GM23338 (cell line): ENCODE measurements at regions not wholly inside any gene's neighbourhood (a gene's known extent, or its start where the extent isn't known, plus 50 kb on each side); places are given as distances from the start of the nearest gene placed in this dataset.

Experiments used
- ATAC-seq: fragments of 200-7000 bp; cut with Tn5 transposase; 3 replicates; pipeline ENCODE4 v1.9.1; 2020
- DNase-seq: peaks from one replicate; pipeline ENCODE4 v3.0.0-alpha.2; 2015; ENCODE audit warnings: low spot score
- H2AFZ ChIP-seq: fragments of 200-600 bp; sonication (generic); 2 replicates; pipeline ENCODE4 v1.8.0; 2016; ENCODE audit warnings: antibody characterized with exemption, mild to moderate bottlenecking, moderate library complexity
- H3F3A ChIP-seq: fragments of 200-600 bp; sonication (generic); replicated peaks from 2 replicates; pipeline ENCODE4 v1.8.0; 2017; ENCODE audit warnings: antibody characterized with exemption, mixed run types, low read depth
- H3K27ac ChIP-seq: fragments of 200-600 bp; sonication (generic); 2 replicates; pipeline ENCODE4 v1.6.1; 2016; ENCODE audit warnings: low read depth
- H3K27me3 ChIP-seq: fragments of 200-600 bp; sonication (generic); 2 replicates; pipeline ENCODE4 v1.8.0; 2016; ENCODE audit warnings: mild to moderate bottlenecking, mixed run types, moderate library complexity; ENCODE audit not compliant: insufficient read depth
- H3K36me3 ChIP-seq: fragments of 200-600 bp; sonication (generic); 2 replicates; pipeline ENCODE4 v1.8.0; 2016; ENCODE audit warnings: mild to moderate bottlenecking; ENCODE audit not compliant: insufficient read depth
- H3K4me1 ChIP-seq: fragments of 200-600 bp; sonication (generic); 2 replicates; pipeline ENCODE4 v1.8.0; 2016; ENCODE audit warnings: mild to moderate bottlenecking, moderate library complexity; ENCODE audit not compliant: insufficient read depth
- H3K4me2 ChIP-seq: fragments of 200-600 bp; sonication (generic); 2 replicates; pipeline ENCODE4 v1.7.1; 2017; ENCODE audit warnings: mixed run types
- H3K4me3 ChIP-seq: fragments of 200-600 bp; sonication (generic); 2 replicates; pipeline ENCODE4 v1.6.1; 2016; ENCODE audit warnings: mixed run types
- H3K79me2 ChIP-seq: fragments of 200-600 bp; sonication (generic); replicated peaks from 2 replicates; pipeline ENCODE4 v1.8.0; 2017; ENCODE audit warnings: mild to moderate bottlenecking; ENCODE audit not compliant: insufficient read depth
- H3K9me2 ChIP-seq: fragments of 200-600 bp; sonication (generic); 2 replicates; pipeline ENCODE4 v1.8.0; 2017; ENCODE audit not compliant: insufficient read depth
- H4K20me1 ChIP-seq: fragments of 200-600 bp; sonication (generic); replicated peaks from 2 replicates; pipeline ENCODE4 v1.8.0; 2017; ENCODE audit warnings: mild to moderate bottlenecking; ENCODE audit not compliant: insufficient read depth
- H3K27ac Mint-ChIP-seq: 2 replicates; pipeline ENCODE4 v1.8.0; 2020; ENCODE audit warnings: inconsistent platforms, mild to moderate bottlenecking, moderate library complexity, mixed read lengths
- H3K27me3 Mint-ChIP-seq: 3 replicates; pipeline ENCODE4 v1.8.0; 2022; ENCODE audit warnings: low read depth, mild to moderate bottlenecking, moderate library complexity, mixed read lengths, inconsistent platforms; ENCODE audit not compliant: insufficient read depth, poor library complexity
- H3K36me3 Mint-ChIP-seq: 3 replicates; pipeline ENCODE4 v1.8.0; 2021; ENCODE audit warnings: low read depth, mild to moderate bottlenecking, inconsistent platforms, moderate library complexity, mixed read lengths
- H3K4me1 Mint-ChIP-seq: 3 replicates; pipeline ENCODE4 v1.8.0; 2020; ENCODE audit warnings: mild to moderate bottlenecking, inconsistent platforms, mixed read lengths
- H3K4me3 Mint-ChIP-seq: 3 replicates; pipeline ENCODE4 v1.8.0; 2021; ENCODE audit warnings: moderate library complexity, mild to moderate bottlenecking, inconsistent platforms, mixed read lengths
- H3K9me3 Mint-ChIP-seq: 3 replicates; pipeline ENCODE4 v1.8.0; 2020; ENCODE audit warnings: moderate library complexity, mild to moderate bottlenecking, inconsistent platforms, mixed read lengths
- CREB1 ChIP-seq: fragments of 250-450 bp; sonication (Bioruptor Pico); IDR thresholded peaks from 2 replicates; pipeline ENCODE4 v1.5.0; 2020; ENCODE audit warnings: low read depth, mild to moderate bottlenecking, moderate library complexity
- EZH2 ChIP-seq: fragments of 200-600 bp; sonication (generic); IDR thresholded peaks from one replicate; pipeline ENCODE4 v1.8.0; 2017; ENCODE audit warnings: antibody characterized with exemption, mild to moderate bottlenecking, low read depth; ENCODE audit not compliant: unreplicated experiment
- EZH2phosphoT487 ChIP-seq: fragments of 200-600 bp; sonication (generic); IDR thresholded peaks from one replicate; pipeline ENCODE4 v1.8.1; 2018; ENCODE audit warnings: antibody characterized with exemption; ENCODE audit not compliant: unreplicated experiment
- JUNB ChIP-seq: IDR thresholded peaks from one replicate; pipeline ENCODE4 v1.6.1; 2016; ENCODE audit warnings: antibody characterized with exemption; ENCODE audit not compliant: unreplicated experiment
- NANOG ChIP-seq: IDR thresholded peaks from 2 replicates; pipeline ENCODE4 v1.6.1; 2016; ENCODE audit warnings: antibody characterized with exemption, borderline replicate concordance
- POLR2AphosphoS5 ChIP-seq: IDR thresholded peaks from 2 replicates; pipeline ENCODE4 v1.6.1; 2016; ENCODE audit warnings: antibody characterized with exemption, low read depth
- STAT1 ChIP-seq: IDR thresholded peaks from one replicate; pipeline ENCODE4 v1.6.1; 2016; ENCODE audit warnings: antibody characterized with exemption; ENCODE audit not compliant: unreplicated experiment
- ZNF114 ChIP-seq: fragments of 250-450 bp; sonication (Bioruptor Pico); IDR thresholded peaks from 2 replicates; pipeline ENCODE4 v1.5.0; 2020; ENCODE audit warnings: mild to moderate bottlenecking, moderate library complexity
- ZNF331 ChIP-seq: fragments of 250-450 bp; sonication (Bioruptor Pico); IDR thresholded peaks from 2 replicates; pipeline ENCODE4 v1.5.0; 2020; ENCODE audit warnings: low read depth, mild to moderate bottlenecking, moderate library complexity
- TF ChIP-seq, protein P1 (sequence below): fragments of 250-450 bp; sonication (Bioruptor Pico); IDR thresholded peaks from 2 replicates; pipeline ENCODE4 v1.5.0; 2020; ENCODE audit warnings: mild to moderate bottlenecking, moderate library complexity
- TF ChIP-seq, protein P2 (sequence below): IDR thresholded peaks from one replicate; pipeline ENCODE4 v1.6.1; 2018; ENCODE audit warnings: antibody characterized with exemption; ENCODE audit not compliant: unreplicated experiment
- TF ChIP-seq, protein P3 (sequence below), 2 experiments: fragments of 200-600 bp in 1 of 2; sonication (generic) in 1 of 2; conservative IDR thresholded peaks; 2 replicates each; pipeline versions ENCODE4 v1.5.1 to v1.6.1; 2016 to 2017; ENCODE audit warnings: antibody characterized with exemption in 2 of 2, low read depth in 2 of 2, mild to moderate bottlenecking in 2 of 2, moderate library complexity in 1 of 2
- TF ChIP-seq, protein P4 (sequence below): IDR thresholded peaks from 2 replicates; pipeline ENCODE4 v1.6.1; 2016; ENCODE audit warnings: antibody characterized with exemption

DNA sequence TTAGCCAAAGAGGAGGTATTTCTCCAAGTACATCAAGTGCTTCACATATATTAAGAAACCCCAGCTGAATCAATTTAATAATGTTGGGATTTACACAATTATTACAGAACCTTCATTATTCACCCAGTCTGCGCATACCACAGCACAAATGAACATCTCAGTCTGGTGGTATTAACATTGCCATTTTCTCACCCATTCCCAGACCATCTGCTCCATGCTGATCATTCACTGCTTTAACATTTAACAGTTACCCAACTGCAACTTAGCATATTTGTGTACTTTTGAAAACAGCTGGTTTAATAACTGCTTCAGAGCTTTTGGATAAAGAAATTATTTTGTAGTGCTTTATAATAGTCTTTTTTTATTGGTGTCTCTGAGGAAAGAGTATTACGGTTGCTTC is 1072.1 kb downstream of the NXPH1 start:
- no peak overlapping the region for H3K4me3 Mint-ChIP-seq
- H3K27me3 Mint-ChIP-seq: no peaks in the 10 kb centered on the region

More for the DNA sequence above, 1072.1 kb downstream of the NXPH1 start:
- H4K20me1 ChIP-seq: no peaks in the 10 kb centered on the region
- H3F3A ChIP-seq: no peaks in the 10 kb centered on the region
- ATAC-seq (no peak), DNase-seq (no peak)
- H3K36me3 ChIP-seq: no peaks in the 10 kb centered on the region
- no peak overlapping the region for H3K4me2 ChIP-seq
- H3K9me2 ChIP-seq: no peaks in the 10 kb centered on the region
- no peaks in the 10 kb centered on the region for H3K79me2 ChIP-seq
- H3K27ac ChIP-seq: no peak overlapping the region
- H3K36me3 Mint-ChIP-seq: no peaks in the 10 kb centered on the region
- no peaks in the 10 kb centered on the region; the same call in 2 of the 3 replicates for H3K4me1 Mint-ChIP-seq
- no peak overlapping the region for H3K27ac Mint-ChIP-seq
- TF ChIP-seq, protein P1, sequence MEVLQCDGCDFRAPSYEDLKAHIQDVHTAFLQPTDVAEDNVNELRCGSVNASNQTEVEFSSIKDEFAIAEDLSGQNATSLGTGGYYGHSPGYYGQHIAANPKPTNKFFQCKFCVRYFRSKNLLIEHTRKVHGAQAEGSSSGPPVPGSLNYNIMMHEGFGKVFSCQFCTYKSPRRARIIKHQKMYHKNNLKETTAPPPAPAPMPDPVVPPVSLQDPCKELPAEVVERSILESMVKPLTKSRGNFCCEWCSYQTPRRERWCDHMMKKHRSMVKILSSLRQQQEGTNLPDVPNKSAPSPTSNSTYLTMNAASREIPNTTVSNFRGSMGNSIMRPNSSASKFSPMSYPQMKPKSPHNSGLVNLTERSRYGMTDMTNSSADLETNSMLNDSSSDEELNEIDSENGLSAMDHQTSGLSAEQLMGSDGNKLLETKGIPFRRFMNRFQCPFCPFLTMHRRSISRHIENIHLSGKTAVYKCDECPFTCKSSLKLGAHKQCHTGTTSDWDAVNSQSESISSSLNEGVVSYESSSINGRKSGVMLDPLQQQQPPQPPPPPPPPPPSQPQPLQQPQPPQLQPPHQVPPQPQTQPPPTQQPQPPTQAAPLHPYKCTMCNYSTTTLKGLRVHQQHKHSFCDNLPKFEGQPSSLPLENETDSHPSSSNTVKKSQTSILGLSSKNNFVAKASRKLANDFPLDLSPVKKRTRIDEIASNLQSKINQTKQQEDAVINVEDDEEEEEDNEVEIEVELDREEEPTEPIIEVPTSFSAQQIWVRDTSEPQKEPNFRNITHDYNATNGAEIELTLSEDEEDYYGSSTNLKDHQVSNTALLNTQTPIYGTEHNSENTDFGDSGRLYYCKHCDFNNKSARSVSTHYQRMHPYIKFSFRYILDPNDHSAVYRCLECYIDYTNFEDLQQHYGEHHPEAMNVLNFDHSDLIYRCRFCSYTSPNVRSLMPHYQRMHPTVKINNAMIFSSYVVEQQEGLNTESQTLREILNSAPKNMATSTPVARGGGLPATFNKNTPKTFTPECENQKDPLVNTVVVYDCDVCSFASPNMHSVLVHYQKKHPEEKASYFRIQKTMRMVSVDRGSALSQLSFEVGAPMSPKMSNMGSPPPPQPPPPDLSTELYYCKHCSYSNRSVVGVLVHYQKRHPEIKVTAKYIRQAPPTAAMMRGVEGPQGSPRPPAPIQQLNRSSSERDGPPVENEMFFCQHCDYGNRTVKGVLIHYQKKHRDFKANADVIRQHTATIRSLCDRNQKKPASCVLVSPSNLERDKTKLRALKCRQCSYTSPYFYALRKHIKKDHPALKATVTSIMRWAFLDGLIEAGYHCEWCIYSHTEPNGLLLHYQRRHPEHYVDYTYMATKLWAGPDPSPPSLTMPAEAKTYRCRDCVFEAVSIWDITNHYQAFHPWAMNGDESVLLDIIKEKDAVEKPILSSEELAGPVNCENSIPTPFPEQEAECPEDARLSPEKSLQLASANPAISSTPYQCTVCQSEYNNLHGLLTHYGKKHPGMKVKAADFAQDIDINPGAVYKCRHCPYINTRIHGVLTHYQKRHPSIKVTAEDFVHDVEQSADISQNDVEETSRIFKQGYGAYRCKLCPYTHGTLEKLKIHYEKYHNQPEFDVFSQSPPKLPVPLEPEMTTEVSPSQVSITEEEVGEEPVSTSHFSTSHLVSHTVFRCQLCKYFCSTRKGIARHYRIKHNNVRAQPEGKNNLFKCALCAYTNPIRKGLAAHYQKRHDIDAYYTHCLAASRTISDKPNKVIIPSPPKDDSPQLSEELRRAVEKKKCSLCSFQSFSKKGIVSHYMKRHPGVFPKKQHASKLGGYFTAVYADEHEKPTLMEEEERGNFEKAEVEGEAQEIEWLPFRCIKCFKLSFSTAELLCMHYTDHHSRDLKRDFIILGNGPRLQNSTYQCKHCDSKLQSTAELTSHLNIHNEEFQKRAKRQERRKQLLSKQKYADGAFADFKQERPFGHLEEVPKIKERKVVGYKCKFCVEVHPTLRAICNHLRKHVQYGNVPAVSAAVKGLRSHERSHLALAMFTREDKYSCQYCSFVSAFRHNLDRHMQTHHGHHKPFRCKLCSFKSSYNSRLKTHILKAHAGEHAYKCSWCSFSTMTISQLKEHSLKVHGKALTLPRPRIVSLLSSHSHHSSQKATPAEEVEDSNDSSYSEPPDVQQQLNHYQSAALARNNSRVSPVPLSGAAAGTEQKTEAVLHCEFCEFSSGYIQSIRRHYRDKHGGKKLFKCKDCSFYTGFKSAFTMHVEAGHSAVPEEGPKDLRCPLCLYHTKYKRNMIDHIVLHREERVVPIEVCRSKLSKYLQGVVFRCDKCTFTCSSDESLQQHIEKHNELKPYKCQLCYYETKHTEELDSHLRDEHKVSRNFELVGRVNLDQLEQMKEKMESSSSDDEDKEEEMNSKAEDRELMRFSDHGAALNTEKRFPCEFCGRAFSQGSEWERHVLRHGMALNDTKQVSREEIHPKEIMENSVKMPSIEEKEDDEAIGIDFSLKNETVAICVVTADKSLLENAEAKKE (CRISPR knock-in tag): no peak
- TF ChIP-seq, protein P2, sequence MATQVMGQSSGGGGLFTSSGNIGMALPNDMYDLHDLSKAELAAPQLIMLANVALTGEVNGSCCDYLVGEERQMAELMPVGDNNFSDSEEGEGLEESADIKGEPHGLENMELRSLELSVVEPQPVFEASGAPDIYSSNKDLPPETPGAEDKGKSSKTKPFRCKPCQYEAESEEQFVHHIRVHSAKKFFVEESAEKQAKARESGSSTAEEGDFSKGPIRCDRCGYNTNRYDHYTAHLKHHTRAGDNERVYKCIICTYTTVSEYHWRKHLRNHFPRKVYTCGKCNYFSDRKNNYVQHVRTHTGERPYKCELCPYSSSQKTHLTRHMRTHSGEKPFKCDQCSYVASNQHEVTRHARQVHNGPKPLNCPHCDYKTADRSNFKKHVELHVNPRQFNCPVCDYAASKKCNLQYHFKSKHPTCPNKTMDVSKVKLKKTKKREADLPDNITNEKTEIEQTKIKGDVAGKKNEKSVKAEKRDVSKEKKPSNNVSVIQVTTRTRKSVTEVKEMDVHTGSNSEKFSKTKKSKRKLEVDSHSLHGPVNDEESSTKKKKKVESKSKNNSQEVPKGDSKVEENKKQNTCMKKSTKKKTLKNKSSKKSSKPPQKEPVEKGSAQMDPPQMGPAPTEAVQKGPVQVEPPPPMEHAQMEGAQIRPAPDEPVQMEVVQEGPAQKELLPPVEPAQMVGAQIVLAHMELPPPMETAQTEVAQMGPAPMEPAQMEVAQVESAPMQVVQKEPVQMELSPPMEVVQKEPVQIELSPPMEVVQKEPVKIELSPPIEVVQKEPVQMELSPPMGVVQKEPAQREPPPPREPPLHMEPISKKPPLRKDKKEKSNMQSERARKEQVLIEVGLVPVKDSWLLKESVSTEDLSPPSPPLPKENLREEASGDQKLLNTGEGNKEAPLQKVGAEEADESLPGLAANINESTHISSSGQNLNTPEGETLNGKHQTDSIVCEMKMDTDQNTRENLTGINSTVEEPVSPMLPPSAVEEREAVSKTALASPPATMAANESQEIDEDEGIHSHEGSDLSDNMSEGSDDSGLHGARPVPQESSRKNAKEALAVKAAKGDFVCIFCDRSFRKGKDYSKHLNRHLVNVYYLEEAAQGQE: no peak
- TF ChIP-seq, protein P3, sequence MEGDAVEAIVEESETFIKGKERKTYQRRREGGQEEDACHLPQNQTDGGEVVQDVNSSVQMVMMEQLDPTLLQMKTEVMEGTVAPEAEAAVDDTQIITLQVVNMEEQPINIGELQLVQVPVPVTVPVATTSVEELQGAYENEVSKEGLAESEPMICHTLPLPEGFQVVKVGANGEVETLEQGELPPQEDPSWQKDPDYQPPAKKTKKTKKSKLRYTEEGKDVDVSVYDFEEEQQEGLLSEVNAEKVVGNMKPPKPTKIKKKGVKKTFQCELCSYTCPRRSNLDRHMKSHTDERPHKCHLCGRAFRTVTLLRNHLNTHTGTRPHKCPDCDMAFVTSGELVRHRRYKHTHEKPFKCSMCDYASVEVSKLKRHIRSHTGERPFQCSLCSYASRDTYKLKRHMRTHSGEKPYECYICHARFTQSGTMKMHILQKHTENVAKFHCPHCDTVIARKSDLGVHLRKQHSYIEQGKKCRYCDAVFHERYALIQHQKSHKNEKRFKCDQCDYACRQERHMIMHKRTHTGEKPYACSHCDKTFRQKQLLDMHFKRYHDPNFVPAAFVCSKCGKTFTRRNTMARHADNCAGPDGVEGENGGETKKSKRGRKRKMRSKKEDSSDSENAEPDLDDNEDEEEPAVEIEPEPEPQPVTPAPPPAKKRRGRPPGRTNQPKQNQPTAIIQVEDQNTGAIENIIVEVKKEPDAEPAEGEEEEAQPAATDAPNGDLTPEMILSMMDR (conservative IDR thresholded peaks at IDR 0.05; ENCODE audit: low read depth in 2 of 2): no peak
- no peak for TF ChIP-seq STAT1
- no peak for TF ChIP-seq POLR2AphosphoS5
- TF ChIP-seq, protein P4, sequence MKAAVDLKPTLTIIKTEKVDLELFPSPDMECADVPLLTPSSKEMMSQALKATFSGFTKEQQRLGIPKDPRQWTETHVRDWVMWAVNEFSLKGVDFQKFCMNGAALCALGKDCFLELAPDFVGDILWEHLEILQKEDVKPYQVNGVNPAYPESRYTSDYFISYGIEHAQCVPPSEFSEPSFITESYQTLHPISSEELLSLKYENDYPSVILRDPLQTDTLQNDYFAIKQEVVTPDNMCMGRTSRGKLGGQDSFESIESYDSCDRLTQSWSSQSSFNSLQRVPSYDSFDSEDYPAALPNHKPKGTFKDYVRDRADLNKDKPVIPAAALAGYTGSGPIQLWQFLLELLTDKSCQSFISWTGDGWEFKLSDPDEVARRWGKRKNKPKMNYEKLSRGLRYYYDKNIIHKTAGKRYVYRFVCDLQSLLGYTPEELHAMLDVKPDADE: no peak
- TF ChIP-seq ZNF114: no peak
- TF ChIP-seq JUNB: no peak
- no peak for TF ChIP-seq NANOG
- TF ChIP-seq EZH2: no peak
- no peak for TF ChIP-seq CREB1 (CRISPR knock-in tag)
- TF ChIP-seq ZNF331 (CRISPR knock-in tag): no peak
- TF ChIP-seq EZH2phosphoT487: no peak
- H3K4me1 ChIP-seq: no peaks in the 10 kb centered on the region
- H2AFZ ChIP-seq: no peak overlapping the region
- H3K27me3 ChIP-seq: no peaks in the 10 kb centered on the region
- H3K4me3 ChIP-seq: no peak overlapping the region
- no peaks in the 10 kb centered on the region for H3K9me3 Mint-ChIP-seq
